GM21447 (cell line): ENCODE measurements at regions not wholly inside any gene's neighbourhood (a gene's known extent, or its start where the extent isn't known, plus 50 kb on each side); places are given as distances from the start of the nearest gene placed in this dataset.

ENCODE experiments used
- ATAC-seq: cut with Tn5 transposase; IDR thresholded peaks from one replicate; pipeline ENCODE4 v1.9.1; 2021; ENCODE audit not compliant: unreplicated experiment

DNA sequence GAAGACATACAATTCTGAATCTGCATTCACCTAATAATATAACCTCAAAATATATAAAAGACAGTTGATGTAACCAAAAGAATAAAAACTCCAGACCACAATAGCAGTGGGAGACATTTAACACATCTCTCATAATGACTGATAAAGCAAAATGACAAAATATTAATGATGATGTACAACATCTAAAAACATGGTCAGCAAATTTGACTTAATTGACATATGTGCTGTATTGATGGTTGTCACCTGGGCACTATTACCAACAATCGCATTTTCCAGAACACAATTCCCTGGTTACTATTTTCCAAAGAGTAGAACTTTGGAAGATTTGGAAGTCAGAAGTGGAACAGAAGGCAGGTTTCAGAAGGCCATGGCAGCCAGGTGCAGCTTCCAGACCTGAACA is 899.5 kb upstream of the CELF2 start:
- ATAC-seq: no peak

GRCh38 chr10:10120671-10121070 is 897.0 kb upstream of the CELF2 start:
- ATAC-seq: no peak

DNA sequence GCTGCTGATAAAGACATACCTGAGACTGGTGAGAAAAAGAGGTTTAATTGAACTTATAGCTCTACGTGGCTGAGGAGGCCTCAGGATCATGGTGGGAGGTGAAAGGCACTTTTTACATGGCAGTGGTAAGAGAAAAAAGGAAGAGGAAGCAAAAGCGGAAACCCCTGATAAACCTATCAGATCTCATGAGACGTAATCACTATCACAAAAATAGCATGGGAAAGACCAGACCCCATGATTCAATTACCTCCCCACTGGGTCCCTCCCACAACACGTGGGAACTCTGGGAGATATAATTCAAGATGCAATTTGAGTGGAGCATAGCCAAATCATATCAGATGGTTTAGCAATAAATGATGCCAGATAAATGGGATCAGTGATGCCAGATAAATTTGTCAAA is 892.0 kb upstream of the CELF2 start:
- no peak for ATAC-seq

DNA sequence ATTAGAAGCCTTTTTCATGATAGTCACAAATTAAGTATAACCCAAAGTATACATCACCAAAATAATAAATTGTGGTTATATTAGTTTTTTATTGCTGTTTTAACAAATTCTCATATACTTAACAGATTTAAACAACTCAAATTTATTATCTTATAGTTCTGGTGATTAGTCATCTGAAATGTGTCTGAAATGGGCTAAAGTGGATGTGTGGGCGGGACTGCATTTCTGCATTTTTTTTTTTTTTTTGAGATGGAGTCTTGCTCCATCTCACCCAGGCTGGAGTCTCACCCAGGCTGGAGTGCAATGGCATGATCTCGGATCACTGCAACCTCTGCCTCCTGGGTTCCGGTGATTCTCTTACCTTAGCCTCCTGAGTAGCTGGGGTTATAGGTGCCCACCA is 891.5 kb upstream of the CELF2 start:
- no peak for ATAC-seq

- no peak for ATAC-seq
Measured at GRCh38 chr10:10128387-10128786, 889.3 kb upstream of the CELF2 start.

DNA sequence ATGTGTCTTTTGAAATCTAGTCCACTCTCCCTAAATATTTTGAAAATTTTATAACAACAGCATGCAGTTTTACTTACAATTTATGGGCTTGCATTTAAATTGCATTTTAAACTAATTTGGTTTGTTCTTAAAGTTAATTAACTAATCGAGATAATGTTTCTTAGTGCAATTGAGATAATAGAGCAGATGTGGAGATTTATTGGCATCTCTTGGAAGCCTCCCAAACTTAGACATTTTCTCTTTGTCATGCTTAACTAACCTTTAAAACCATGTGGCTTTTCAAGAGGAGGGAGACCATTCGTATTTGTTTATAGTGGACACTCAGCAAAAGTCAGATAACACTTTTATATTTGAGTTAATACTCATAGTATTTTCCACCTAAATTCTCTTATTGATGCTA is 887.0 kb upstream of the CELF2 start:
- ATAC-seq: no peak

DNA sequence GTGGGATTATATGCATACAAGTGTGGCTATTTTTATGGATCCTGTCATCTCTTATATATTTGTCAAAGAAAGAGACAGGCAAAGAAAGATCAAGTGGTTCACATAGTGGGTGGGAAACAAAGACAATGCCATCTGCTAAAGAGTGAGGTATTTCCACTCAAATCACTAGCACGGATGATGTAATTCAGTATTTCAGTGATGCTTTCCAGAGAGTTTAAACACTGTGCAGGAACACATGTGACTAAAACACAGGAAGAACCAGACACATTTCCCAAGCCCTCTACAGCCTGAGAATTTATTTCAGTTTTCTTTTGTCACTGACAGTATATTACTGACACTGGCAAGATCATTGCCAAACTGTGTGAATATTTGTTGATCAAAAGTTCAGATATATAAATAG is 885.7 kb upstream of the CELF2 start:
- no peak for ATAC-seq

DNA sequence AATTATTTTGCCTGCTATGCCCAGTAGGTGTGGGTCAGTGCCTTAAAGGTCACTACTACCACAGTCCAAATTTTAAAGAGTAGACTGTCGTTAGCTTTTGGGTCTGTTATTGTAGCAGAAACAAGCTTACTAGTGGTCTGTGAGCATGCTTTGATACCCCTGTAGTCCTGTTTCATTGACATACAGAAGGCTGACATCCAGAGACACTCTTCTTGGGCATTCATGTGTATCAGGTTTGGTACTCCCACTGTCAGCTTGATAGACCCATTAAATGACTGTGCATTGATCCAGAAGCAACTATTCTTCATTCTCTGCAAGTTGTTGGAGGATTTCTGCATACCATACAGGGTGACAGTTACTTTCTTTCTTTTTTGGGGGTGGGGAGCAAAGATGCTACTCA is 884.4 kb upstream of the CELF2 start:
- ATAC-seq: no peak

DNA sequence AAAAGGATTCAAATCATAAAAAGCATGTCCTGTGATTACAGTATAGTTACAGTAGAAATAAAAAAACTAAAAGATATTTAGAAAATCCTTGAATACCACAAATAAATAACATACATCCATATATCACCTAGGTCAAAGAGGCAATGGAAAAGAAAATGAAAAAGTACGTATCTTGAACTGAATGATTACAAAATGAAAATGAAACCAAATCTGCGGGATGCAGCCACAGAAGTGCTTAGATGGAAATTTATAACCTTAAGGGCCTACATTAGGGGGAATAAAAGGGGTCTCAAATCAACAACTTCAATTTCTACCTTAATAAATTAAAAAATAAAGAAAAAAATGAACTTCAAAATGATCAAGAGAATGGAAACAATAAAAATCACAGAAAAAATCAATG is 879.0 kb upstream of the CELF2 start:
- no peak for ATAC-seq

GRCh38 chr10:10141782-10142382 is 875.8 kb upstream of the CELF2 start:
- no peak for ATAC-seq

- no peak for ATAC-seq
Measured at GRCh38 chr10:10146604-10147003, 871.1 kb upstream of the CELF2 start.

DNA sequence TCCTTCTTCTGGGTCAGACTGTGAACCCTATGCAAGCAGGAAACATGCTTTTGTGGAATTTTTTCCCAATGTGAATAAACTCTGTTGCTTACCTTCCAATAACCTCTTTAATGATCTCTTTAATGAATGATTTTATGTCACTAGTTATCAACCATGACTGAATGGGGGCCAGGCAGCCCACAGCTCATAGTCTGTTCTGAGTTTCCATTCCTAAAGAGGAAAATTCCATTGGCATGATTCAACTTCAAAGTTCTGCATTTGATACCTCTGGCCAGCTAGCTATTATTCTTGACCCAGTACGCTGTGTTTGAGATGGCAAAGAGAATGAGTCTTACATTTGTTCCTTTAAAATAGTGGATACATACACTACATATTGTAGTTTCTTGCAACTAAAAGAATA is 867.8 kb upstream of the CELF2 start:
- ATAC-seq: no peak

DNA sequence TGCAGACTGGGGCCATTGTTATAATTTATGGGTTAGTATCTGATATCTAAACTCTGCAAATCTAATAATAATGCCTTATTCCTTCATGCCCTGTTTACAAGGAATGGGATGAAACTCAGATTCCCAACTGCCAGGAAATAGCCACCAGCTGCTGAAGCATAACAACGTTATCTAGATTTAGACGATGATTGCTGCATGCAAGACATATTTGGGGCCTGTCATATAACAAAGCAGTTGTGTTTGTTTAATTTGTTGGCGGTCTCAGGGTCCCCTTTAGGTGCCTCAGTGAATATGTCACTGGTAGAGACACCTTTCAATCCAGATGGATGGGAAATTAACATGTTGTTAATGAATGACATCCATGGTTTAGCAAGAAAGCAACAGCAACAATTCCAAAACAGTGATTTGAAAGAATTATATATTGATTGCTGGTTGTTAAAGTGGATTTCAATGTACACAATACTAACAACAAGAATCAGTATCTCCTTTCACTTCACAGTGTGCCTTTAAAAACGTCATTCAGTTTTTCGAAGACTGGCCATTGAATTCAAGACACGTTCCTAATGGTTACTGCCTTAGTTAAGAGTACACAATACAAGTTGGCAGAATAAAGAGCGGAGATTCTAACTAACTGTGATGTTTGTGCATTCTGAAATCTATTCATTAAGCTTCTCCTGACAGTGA is 860.6 kb upstream of the CELF2 start:
- ATAC-seq: no peak

GRCh38 chr10:10160821-10161312 is 856.8 kb upstream of the CELF2 start:
- no peak for ATAC-seq

- no peak for ATAC-seq
Measured at GRCh38 chr10:10164848-10165247, 852.8 kb upstream of the CELF2 start.

- ATAC-seq: no peak
Measured at GRCh38 chr10:10165415-10165814, 852.3 kb upstream of the CELF2 start.

GRCh38 chr10:10178476-10178875 is 839.2 kb upstream of the CELF2 start:
- ATAC-seq: no peak

DNA sequence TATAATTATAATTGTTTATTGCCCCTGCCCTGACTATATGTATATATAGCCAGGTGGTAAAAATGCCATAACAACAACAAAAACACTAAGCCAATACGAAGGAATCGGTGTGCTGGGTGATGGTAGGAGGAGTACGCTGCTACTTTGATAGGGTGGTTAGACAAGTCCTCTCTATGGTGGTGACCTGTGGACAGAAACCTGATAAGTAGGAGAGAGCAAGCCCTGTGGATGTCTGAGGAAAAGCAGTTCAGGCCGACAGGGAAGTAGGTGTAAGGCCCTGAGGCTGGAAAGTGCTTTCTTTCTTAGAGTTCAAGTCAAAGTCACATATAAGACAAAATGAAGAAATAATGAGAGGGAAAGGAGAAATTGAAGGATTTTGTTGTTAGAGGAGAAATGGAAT is 823.8 kb upstream of the CELF2 start:
- ATAC-seq: no peak

DNA sequence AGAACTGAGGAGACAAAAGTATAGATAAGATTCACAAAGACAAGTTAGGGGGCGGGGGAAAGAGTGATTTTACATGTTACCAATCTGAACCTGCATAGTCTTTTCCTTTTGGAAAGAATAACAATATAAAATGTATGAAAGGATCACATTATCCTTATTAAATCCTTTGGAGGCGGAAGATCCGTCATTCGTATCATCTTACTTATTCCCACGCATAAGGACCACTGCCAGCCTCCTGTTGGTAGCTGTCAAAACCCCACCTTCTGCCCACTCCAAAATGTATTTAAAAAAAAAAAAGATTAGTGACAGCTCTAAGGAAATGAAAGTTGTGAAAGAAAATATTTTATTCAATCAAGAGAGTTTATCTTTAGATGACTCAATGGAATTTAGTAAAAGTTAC is 821.0 kb upstream of the CELF2 start:
- ATAC-seq: no peak

GRCh38 chr10:10197423-10197822 is 820.2 kb upstream of the CELF2 start:
- no peak for ATAC-seq

- no peak for ATAC-seq
Measured at GRCh38 chr10:10198363-10198762, 819.3 kb upstream of the CELF2 start.

DNA sequence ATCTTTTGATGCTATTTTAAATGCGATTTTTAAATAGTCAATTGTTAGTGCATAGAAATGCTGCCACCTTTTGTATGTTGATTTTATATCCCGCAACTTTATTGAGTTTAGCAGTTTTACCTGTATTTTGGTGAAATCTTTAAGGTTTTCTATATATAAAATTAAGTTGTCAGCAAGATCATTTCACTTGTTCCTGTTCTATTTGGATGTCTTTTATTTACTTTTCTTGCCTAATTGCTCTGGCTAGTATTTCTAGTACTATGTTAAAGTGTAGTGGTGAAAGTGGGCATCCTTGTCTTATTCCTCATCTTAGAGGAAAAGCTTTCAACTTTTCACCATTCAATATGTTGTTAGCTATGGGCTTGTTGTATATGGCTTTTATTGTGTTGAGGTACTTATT is 813.3 kb upstream of the CELF2 start:
- ATAC-seq: no peak

DNA sequence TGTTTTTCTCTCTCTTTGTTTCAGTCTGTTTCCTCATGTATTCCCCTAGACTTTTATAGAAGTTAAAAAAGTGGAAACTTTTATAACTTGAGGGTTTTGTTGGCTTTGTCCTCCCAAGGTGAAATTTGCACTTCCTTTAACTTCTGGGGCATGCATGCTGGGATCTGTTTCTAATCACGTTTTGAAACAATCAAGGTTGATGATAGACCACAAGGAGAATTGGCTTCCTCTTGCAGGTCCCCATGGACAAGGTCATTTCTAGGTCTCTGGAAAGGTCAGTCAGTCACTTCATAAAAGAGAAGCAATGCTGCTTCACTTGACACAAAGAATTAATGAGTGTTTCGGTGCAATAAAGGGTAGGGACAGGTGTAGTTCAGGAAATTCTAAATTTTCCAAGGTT is 811.8 kb upstream of the CELF2 start:
- ATAC-seq: no peak
